ENCODE measurements at regions not wholly inside any gene's neighbourhood (a gene's known extent, or its start where the extent isn't known, plus 50 kb on each side); places are given as distances from the start of the nearest gene placed in this dataset.
A peak's percentile ranks its signal among the peaks of the same experiment; 100 is the strongest.

DNA sequence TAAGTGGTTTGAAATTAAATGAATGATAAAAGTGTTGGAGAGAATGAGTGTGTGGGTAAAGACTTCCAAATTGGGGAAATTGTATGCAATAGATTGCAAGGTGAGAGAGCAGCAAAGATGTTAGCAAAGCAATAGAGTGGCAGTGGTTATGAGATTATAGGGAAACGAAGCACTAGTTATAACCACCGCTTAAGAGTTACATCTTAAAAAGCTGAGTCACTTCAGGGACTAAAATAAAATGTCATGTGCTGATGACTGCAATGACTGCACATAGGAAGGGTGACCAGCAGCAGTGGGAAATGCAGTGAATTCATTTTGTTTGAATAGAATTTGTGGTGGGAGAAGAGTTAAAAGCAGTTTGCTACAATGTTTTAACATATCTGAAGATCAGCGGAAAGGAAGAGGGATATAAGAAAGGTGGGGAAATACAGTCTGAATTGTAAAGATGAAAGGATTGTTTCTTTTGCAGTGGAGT lies 127.3 kb downstream of the RAP2B start:
- Mint-ChIP-seq H3K27ac (no peak overlapping the region), H3K9me3 (no peaks in the 10 kb centered on the region), H3K4me3 (no peak overlapping the region), H3K27me3 (no peaks in the 10 kb centered on the region), H3K36me3 (no peaks in the 10 kb centered on the region), H3K4me1 (ENCODE audit: low read depth) (peaks cover 55% of the 10 kb centered on the region)
- intact Hi-C loops (cut with micrococcal nuclease): loop anchor here (5.0 kb wide), 2 partner anchors 262 to 948 kb away; no protein-coding TSS in a partner anchor
- CTCF ChIA-PET: interaction anchor here (1.7 to 2.2 kb wide), 2 partner anchors 36 to 246 kb away, joined by 4 to 6 read pairs; no protein-coding TSS in a partner anchor
- DNase-seq: no peak
- POLR2A ChIA-PET: no interaction called here

DNA sequence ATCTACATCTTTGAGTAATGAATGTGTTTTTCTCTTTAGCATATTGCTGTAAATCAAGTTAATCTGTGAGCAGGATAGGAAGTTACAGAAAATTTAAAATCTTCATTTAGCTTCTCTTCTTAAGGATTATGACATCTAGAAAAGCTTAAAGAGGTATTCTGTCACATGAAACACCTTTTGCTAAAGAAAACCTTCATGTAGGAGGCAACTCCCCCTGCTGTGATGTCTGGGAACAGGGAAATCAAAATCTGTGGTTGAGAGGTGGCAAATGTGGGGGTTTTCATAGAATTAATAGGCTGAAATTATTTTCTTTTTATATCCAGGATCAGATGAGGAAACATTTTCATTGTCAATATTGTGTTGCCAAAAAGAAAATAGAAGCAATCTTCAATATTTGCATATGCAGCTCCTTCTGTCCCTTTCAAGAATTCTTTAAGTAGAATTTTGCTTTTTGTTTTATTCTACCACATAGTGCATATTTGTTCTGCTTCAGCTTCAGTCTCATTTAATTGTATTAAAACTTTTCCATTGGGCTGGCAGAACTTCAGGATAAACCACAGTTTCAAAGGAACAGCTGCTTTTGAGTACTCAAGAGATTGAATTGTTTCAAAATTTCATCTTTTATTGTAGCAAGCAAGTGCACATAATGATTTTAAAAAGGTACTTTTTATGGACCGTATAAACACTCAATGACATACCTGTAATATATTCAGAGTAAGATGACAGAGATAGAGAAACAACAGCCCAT lies 128.4 kb downstream of the RAP2B start:
- intact Hi-C loops (cut with micrococcal nuclease): loop anchor here (1.0 to 10.0 kb wide), 3 partner anchors 247 to 479 kb away; no protein-coding TSS in a partner anchor
- H3K4me3 Mint-ChIP-seq: no peak overlapping the region

DNA sequence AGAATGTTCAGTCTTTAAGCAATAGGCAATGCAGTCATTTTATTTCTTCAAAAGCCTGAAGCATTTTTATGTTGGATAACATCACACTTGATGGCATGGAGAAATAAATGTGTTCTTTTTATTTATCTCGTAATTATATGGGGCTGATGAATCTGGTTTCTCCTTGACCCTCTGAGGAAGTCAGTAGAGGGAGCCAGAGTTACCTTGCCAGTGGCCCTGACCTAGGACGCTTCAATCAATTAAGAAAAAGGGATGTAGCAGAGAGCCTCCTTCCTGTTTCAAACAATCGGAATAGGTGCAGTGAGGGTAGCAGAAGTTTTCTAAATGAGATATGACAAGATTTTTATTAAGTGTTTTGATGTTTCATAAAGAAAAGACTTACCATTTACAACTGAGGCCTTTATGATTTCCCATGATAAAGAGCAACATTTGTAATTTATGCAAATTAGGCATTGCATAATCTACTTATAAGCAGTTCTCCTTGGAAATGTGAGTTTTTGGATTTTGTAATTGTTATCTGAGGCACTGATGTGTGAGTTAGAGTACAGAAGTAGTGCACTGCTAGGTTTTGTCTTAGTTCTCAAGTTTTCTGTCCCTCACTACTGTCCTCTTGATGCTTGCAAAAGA lies 129.1 kb downstream of the RAP2B start:
- H3K27me3 Mint-ChIP-seq: no peaks in the 10 kb centered on the region
- H3K9me3 Mint-ChIP-seq: no peaks in the 10 kb centered on the region
- H3K4me1 Mint-ChIP-seq (ENCODE audit: low read depth): peaks cover 38% of the 10 kb centered on the region
- H3K36me3 Mint-ChIP-seq: no peaks in the 10 kb centered on the region
- H3K27ac Mint-ChIP-seq: no peak overlapping the region
- intact Hi-C loops (cut with micrococcal nuclease): loop anchor here (1.0 to 10.0 kb wide), 2 partner anchors 304 to 478 kb away; no protein-coding TSS in a partner anchor
- ChIA-PET POLR2A (no interaction called here), CTCF (interaction anchor here (0.8 to 1.7 kb wide), 18 partner anchors 15 to 733 kb away, joined by 3 to 12 read pairs (median 3); no protein-coding TSS in a partner anchor)
- H3K4me3 Mint-ChIP-seq: no peak overlapping the region
- no peak for DNase-seq

More for the DNA sequence above, 128.4 kb downstream of the RAP2B start:
- Mint-ChIP-seq H3K4me1 (ENCODE audit: low read depth) (peaks cover 46% of the 10 kb centered on the region), H3K36me3 (no peaks in the 10 kb centered on the region), H3K27me3 (no peaks in the 10 kb centered on the region), H3K27ac (no peak overlapping the region), H3K9me3 (no peaks in the 10 kb centered on the region)
- ChIA-PET CTCF (interaction anchor here (0.8 to 1.7 kb wide), 18 partner anchors 16 to 734 kb away, joined by 3 to 12 read pairs (median 3); no protein-coding TSS in a partner anchor), POLR2A (no interaction called here)
- DNase-seq: no peak

DNA sequence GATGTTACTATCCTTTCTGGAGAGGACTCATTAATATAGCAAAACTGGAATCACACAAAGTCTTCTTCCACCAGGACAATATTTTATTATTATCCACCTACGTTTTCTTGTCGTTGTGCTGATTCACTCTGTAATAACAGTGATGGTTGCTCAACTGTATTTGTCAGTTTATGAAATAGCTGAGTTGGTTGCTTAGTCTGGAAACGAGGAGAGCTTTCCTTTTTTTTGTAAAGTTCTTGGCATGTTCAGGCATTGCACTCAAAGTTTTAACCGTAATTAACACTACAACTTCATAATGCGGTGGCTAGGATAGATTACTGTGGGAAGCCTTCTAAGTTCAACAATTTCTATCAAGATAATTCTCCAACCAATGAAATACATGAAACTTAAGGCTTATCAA lies 131.2 kb downstream of the RAP2B start:
- Mint-ChIP-seq H3K36me3 (no peaks in the 10 kb centered on the region), H3K4me3 (no peak overlapping the region), H3K9me3 (no peaks in the 10 kb centered on the region), H3K4me1 (ENCODE audit: low read depth) (peaks cover 27% of the 10 kb centered on the region), H3K27me3 (no peaks in the 10 kb centered on the region), H3K27ac (no peak overlapping the region)
- POLR2A ChIA-PET: no interaction called here
- DNase-seq: no peak
- intact Hi-C loops (cut with micrococcal nuclease): loop anchor here (10.0 kb wide), 1 partner anchor 302 kb away; no protein-coding TSS in a partner anchor
- CTCF ChIA-PET: interaction anchor here (1.0 to 1.1 kb wide), 3 partner anchors 83 to 286 kb away, joined by 3 read pairs; no protein-coding TSS in a partner anchor

DNA sequence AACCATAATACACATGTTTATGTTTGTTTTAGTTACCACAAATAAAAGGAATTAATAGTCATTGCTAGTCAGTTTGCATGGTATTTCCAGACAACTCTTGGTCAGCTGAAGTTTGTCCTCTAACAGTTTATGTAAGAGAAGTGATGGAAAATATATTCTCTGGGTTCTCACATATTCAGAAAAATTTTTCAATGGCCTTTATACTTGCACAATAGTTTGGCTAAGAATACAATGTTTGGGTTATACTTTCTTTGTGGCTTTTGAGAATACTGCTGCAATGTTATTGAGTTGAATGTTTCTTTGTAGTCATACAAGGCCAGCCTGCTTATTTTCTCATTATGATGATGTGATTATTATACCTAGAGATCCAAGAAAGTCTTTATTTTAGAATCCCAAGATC lies 133.9 kb downstream of the RAP2B start:
- Mint-ChIP-seq H3K4me1 (ENCODE audit: low read depth) (peaks cover 7% of the 10 kb centered on the region), H3K4me3 (no peak overlapping the region), H3K27me3 (no peaks in the 10 kb centered on the region), H3K9me3 (no peaks in the 10 kb centered on the region), H3K27ac (no peak overlapping the region), H3K36me3 (no peaks in the 10 kb centered on the region)
- POLR2A ChIA-PET: no interaction called here
- intact Hi-C loops (cut with micrococcal nuclease): loop anchor here (10.0 kb wide), 1 partner anchor 299 kb away; no protein-coding TSS in a partner anchor
- DNase-seq: no peak
- CTCF ChIA-PET: no interaction called here

DNA sequence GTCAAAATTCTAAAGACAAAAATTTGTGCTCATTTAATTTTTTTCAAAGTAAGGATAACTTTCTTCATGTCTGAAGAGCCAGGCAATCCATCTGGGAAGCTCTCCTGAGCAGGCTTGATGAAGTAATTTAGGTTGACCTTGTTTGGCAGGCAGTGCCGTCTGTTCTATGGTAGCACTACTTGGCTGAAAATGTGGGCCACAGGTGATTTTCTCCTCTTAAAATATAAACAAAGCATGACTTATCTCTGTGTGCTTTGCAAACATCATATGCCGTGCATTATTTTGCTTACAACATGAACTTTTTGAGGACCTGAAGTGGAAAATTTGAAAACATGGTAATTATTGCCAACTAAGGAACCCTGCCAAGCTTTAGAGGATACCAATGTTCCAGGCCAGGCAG lies 143.2 kb downstream of the RAP2B start:
- DNase-seq: no peak
- CTCF ChIA-PET: no interaction called here
- H3K36me3 Mint-ChIP-seq: no peaks in the 10 kb centered on the region
- no peak overlapping the region for H3K27ac Mint-ChIP-seq
- POLR2A ChIA-PET: no interaction called here
- no peaks in the 10 kb centered on the region for H3K9me3 Mint-ChIP-seq
- intact Hi-C loops (cut with micrococcal nuclease): no loop called here
- no peaks in the 10 kb centered on the region for H3K4me1 Mint-ChIP-seq (ENCODE audit: low read depth)
- no peaks in the 10 kb centered on the region for H3K27me3 Mint-ChIP-seq
- H3K4me3 Mint-ChIP-seq: no peak overlapping the region

DNA sequence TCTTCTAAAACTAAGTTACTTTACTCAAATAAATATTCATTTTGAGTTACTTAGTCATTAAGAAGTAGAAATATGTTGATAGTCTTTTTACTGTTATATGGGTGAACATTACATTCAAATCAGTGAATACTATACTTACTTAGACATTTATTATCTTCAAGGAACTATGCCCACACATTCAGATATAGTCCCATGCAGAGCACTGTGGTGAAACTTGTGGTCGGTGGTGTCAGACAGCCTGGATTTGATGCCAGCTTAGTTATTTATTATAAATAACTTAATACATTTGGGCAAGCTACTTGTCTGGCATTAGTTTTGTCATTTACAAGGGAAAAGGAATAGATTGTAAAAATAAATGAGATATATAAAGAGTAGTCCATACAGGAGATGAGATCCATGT lies 149.5 kb downstream of the RAP2B start:
- Mint-ChIP-seq H3K9me3 (peaks cover 2% of the 10 kb centered on the region), H3K36me3 (peaks cover 3% of the 10 kb centered on the region), H3K4me1 (ENCODE audit: low read depth) (peaks cover 8% of the 10 kb centered on the region), H3K27ac (no peak overlapping the region), H3K27me3 (no peaks in the 10 kb centered on the region), H3K4me3 (no peak overlapping the region)
- DNase-seq: no peak
- intact Hi-C loops (cut with micrococcal nuclease): no loop called here
- ChIA-PET POLR2A (no interaction called here), CTCF (no interaction called here)

DNA sequence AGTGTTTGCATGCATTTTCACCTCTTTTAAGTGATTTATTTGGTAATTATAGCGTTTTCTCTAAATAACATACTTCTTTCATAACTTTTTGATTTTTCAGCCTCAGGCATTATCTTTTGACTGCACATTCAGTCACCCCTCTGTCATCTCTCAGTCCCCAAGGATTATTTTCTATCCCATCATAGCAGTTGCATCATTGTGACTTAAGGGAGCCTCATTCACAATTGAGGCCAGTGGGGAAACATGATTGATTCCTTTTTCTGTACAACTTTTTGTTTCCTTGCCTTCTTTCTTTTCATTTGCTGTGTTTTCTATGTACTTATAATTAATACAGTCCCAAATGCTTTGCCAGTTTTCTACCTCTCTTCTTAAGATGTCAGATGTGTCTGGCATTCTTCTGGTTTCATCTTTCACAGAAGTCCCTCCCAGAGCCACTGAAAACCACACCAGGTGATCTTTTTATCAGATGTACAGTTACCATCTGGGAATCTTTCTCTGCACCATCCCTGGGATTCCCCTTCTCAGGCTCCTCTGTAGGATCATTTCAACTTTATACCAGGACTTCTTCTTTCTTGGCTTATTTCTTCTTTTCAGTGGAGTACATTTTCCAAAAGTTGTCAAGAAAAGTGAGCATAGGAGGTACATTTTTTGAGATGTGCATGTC lies 151.4 kb downstream of the RAP2B start:
- CTCF ChIA-PET: no interaction called here
- peaks cover 5% of the 10 kb centered on the region for H3K36me3 Mint-ChIP-seq
- intact Hi-C loops (cut with micrococcal nuclease): no loop called here
- no peak overlapping the region for H3K27ac Mint-ChIP-seq
- H3K27me3 Mint-ChIP-seq: no peaks in the 10 kb centered on the region
- no peak for DNase-seq
- H3K4me1 Mint-ChIP-seq (ENCODE audit: low read depth): peaks cover 8% of the 10 kb centered on the region
- H3K4me3 Mint-ChIP-seq: no peak overlapping the region
- H3K9me3 Mint-ChIP-seq: peaks cover 2% of the 10 kb centered on the region
- POLR2A ChIA-PET: no interaction called here

DNA sequence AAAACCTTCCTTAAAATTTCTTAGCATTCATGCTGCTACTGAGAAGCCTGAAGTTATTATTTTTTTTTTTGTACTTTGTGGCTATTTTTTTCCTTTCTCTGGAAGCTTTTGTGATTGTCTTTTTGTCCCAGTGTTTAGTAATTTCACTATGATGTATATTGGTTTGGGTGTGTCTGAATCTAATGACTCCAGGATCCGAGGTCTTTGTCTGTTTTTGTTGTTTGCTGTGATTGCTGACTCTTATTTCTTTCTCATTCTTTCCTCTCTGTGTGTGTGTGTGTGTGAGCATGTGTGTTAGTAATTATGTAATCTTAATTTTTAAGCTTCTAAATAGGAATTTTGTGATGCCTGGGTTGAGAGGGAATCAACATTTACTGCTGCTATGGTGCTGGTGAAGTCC lies 152.0 kb downstream of the RAP2B start:
- POLR2A ChIA-PET: no interaction called here
- Mint-ChIP-seq H3K27me3 (no peaks in the 10 kb centered on the region), H3K27ac (no peak overlapping the region), H3K4me1 (ENCODE audit: low read depth) (peaks cover 10% of the 10 kb centered on the region), H3K36me3 (peaks cover 5% of the 10 kb centered on the region), H3K9me3 (peaks cover 2% of the 10 kb centered on the region), H3K4me3 (no peak overlapping the region)
- intact Hi-C loops (cut with micrococcal nuclease): no loop called here
- no peak for DNase-seq
- CTCF ChIA-PET: no interaction called here

DNA sequence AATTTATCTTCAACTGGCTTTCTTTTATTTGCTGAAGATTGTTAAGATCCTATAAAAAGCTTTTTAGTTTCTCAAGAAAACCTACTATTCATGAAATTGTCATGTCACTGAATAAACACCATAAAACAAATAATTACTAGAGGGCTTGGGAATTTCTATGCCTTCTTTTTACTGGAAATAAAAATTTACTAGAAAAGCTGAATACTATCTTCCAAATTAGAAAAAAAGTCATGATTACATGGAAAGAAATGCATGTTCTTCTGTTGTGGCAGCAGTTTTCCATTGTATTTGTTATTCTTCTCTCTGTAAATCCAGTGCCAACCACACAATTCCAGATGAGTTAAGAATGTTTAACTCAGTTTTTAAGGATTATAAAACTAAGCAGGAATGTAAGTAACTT lies 153.8 kb downstream of the RAP2B start:
- intact Hi-C loops (cut with micrococcal nuclease): no loop called here
- POLR2A ChIA-PET: no interaction called here

DNA sequence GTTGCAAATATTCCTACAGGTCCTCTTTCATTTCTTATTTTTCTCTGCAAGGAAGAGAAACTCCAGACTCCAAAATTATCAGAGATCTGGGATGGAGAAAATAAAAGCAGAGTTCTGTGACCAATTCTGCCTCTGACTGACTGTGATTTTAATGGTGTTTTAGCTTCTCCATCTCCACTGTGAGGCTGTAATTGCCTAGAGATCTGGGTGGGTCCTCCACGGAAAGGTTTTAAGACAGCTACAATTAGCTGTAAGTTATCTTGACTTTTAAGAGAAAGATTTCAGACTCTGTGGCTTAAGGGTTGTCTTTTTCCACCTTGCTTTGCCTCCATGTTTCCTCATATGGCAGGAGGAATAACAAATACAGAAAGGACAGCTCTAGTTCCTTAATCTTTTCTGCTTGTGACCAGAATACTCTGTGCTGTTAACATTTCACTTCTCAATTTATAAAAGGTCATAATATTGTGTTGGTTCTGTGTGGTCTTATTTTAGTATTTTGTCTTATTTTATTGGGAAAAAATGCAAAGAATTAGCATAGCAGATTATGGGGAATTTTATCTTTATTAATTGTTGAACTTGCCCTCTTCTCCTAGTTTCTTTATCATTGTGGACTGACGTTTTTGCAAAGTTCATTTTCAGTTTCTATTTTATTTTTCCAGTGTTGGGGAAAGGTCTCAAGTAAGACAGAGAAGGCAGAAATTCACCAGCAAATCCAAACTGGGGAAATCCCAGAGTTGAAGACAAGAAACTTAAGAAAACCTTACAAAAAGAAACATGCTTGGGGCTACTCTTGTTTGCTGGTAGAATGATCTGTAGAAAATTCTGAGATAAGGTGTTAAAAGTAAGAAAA lies 157.9 kb downstream of the RAP2B start:
- peaks cover 19% of the 10 kb centered on the region for H3K4me1 Mint-ChIP-seq (ENCODE audit: low read depth)
- peak overlapping the region; percentile 24 for H3K4me3 Mint-ChIP-seq
- CTCF ChIA-PET: no interaction called here
- H3K27ac Mint-ChIP-seq: peak overlapping the region; percentile 24
- peaks cover under 1% of the 10 kb centered on the region for H3K9me3 Mint-ChIP-seq
- peaks cover 4% of the 10 kb centered on the region for H3K36me3 Mint-ChIP-seq
- POLR2A ChIA-PET: no interaction called here
- H3K27me3 Mint-ChIP-seq: no peaks in the 10 kb centered on the region
- intact Hi-C loops (cut with micrococcal nuclease): no loop called here
- no peak for DNase-seq

More for the DNA sequence above, 153.8 kb downstream of the RAP2B start:
- H3K36me3 Mint-ChIP-seq: peaks cover 5% of the 10 kb centered on the region
- no peaks in the 10 kb centered on the region for H3K27me3 Mint-ChIP-seq
- H3K9me3 Mint-ChIP-seq: peaks cover 2% of the 10 kb centered on the region
- no peak overlapping the region for H3K4me3 Mint-ChIP-seq
- peaks cover 25% of the 10 kb centered on the region for H3K4me1 Mint-ChIP-seq (ENCODE audit: low read depth)
- CTCF ChIA-PET: no interaction called here
- DNase-seq: no peak
- no peak overlapping the region for H3K27ac Mint-ChIP-seq

All from activated CD4-positive, alpha-beta memory T cell treated with anti-CD3 and anti-CD28 coated beads for 36 hours (primary cell).